ENCODE measurements at regions not wholly inside any gene's neighbourhood (a gene's known extent, or its start where the extent isn't known, plus 50 kb on each side); places are given as distances from the start of the nearest gene placed in this dataset.
"Not testable (repeated sequence)": the region's sequence is repeated elsewhere in the genome, so short reads cannot be mapped to it uniquely, and the experiment has no call there.

GRCh38 chr18:70766254-70766653 lies 477.4 kb downstream of the SOCS6 start:
- not testable (repeated sequence) for TF ChIP-seq CTCF (optimal IDR thresholded peaks at IDR 0.05 in 1 of 3, IDR thresholded peaks at IDR 0.05 in 1 of 3, conservative IDR thresholded peaks at IDR 0.05 in 1 of 3; ENCODE audit: extremely low read depth in 1 of 3, insufficient read depth in 2 of 3, low read length in 3 of 3); EZH2 (IDR thresholded peaks at IDR 0.05; ENCODE audit: low read length)
